ENCODE measurements at regions not wholly inside any gene's neighbourhood (a gene's known extent, or its start where the extent isn't known, plus 50 kb on each side); places are given as distances from the start of the nearest gene placed in this dataset.

- TF ChIP-seq, protein P1, sequence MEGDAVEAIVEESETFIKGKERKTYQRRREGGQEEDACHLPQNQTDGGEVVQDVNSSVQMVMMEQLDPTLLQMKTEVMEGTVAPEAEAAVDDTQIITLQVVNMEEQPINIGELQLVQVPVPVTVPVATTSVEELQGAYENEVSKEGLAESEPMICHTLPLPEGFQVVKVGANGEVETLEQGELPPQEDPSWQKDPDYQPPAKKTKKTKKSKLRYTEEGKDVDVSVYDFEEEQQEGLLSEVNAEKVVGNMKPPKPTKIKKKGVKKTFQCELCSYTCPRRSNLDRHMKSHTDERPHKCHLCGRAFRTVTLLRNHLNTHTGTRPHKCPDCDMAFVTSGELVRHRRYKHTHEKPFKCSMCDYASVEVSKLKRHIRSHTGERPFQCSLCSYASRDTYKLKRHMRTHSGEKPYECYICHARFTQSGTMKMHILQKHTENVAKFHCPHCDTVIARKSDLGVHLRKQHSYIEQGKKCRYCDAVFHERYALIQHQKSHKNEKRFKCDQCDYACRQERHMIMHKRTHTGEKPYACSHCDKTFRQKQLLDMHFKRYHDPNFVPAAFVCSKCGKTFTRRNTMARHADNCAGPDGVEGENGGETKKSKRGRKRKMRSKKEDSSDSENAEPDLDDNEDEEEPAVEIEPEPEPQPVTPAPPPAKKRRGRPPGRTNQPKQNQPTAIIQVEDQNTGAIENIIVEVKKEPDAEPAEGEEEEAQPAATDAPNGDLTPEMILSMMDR (IDR thresholded peaks at IDR 0.05), result no peak
- TF ChIP-seq POLR2A (IDR thresholded peaks at IDR 0.05), result no peak
Measured at GRCh38 chrX:84865113-84865512, 138.6 kb upstream of the APOOL start.
